Mammary epithelial cell (primary cell): ENCODE measurements at regions not wholly inside any gene's neighbourhood (a gene's known extent, or its start where the extent isn't known, plus 50 kb on each side); places are given as distances from the start of the nearest gene placed in this dataset.

Experiments
- EZH2 ChIP-seq: IDR thresholded peaks from 2 replicates; pipeline ENCODE4 v1.6.1; 2012; ENCODE audit warnings: low read length, inconsistent platforms, borderline replicate concordance
- TF ChIP-seq, protein P1 (sequence below), 2 donors: IDR thresholded peaks in 1 of 2; conservative IDR thresholded peaks in 1 of 2; 2 replicates each; pipeline ENCODE4 v1.5.1; 2011 to 2012; ENCODE audit warnings: inconsistent platforms in 2 of 2, low read length in 2 of 2, mild to moderate bottlenecking in 2 of 2, control low read depth in 1 of 2, low read depth in 1 of 2; ENCODE audit not compliant: insufficient read depth in 1 of 2; ENCODE audit errors: extremely low read depth in 1 of 2

DNA sequence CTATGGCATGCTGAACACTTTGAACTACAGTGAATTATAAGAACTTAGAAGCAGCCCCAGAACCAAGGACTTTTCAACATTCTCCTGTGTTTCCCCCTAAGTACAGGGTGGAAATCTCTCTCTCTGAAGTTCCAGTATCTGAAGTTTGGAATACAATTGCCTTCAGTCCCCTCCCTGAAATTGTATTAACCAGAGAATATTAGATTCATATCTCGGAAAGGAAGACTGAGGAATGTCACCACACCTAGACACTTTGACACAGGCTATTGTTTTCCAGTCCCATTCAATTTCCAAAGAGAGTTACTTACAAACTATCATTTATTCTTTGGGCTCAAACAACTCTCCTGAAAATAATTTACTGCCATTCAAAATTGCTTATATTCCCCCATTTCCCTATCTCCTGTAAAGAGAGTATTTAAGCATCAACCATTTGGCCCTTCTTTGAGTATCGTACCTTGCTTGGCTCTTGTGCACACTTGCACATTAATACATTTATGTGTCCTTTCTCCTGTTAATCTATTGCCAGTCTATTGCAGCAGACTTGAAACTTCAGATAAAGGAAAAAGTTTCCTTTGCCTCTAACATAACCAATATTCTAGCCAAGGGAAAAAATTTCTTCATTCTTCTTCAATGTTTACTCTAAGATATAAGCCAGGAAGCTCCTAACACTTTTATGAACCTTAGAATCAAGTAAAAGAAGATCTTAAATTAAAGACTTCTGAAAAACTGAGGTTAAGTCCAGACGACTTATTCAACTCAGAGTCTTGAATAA, 402.4 kb upstream of the DDI1 start:
- TF ChIP-seq, protein P1, sequence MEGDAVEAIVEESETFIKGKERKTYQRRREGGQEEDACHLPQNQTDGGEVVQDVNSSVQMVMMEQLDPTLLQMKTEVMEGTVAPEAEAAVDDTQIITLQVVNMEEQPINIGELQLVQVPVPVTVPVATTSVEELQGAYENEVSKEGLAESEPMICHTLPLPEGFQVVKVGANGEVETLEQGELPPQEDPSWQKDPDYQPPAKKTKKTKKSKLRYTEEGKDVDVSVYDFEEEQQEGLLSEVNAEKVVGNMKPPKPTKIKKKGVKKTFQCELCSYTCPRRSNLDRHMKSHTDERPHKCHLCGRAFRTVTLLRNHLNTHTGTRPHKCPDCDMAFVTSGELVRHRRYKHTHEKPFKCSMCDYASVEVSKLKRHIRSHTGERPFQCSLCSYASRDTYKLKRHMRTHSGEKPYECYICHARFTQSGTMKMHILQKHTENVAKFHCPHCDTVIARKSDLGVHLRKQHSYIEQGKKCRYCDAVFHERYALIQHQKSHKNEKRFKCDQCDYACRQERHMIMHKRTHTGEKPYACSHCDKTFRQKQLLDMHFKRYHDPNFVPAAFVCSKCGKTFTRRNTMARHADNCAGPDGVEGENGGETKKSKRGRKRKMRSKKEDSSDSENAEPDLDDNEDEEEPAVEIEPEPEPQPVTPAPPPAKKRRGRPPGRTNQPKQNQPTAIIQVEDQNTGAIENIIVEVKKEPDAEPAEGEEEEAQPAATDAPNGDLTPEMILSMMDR (conservative IDR thresholded peaks at IDR 0.05 in 1 of 2, IDR thresholded peaks at IDR 0.05 in 1 of 2; ENCODE audit: extremely low read depth in 1 of 2, insufficient read depth in 1 of 2, low read depth in 1 of 2, low read length in 2 of 2) = no peak
- no peak for TF ChIP-seq EZH2
